Thymus (tissue), 11 donors: ENCODE measurements at regions not wholly inside any gene's neighbourhood (a gene's known extent, or its start where the extent isn't known, plus 50 kb on each side); places are given as distances from the start of the nearest gene placed in this dataset.

Experiments
- DNase-seq, 9 donors: peaks; one replicate each; pipeline ENCODE4 v3.0.0-alpha.2; 2013; ENCODE audit warnings: low spot score in 9 of 9, low read depth in 6 of 9, missing footprints in 1 of 9
- H3K27ac ChIP-seq, 2 donors: one replicate each; pipeline ENCODE4 v1.5.1; 2013; ENCODE audit warnings: control low read depth in 1 of 2, low read depth in 1 of 2, low read length in 1 of 2, mild to moderate bottlenecking in 1 of 2, moderate library complexity in 1 of 2
- H3K27me3 ChIP-seq, 2 donors: one replicate each; pipeline ENCODE4 v1.5.1; 2013; ENCODE audit warnings: low read length in 1 of 2; ENCODE audit not compliant: control insufficient read depth in 2 of 2, insufficient read depth in 1 of 2
- H3K36me3 ChIP-seq, 2 donors: one replicate each; pipeline ENCODE4 v1.5.1; 2013; ENCODE audit warnings: low read length in 1 of 2, mild to moderate bottlenecking in 1 of 2, moderate library complexity in 1 of 2; ENCODE audit not compliant: control insufficient read depth in 2 of 2, insufficient read depth in 2 of 2
- H3K4me1 ChIP-seq, 2 donors: one replicate each; pipeline ENCODE4 v1.5.1; 2013; ENCODE audit warnings: low read length in 2 of 2; ENCODE audit not compliant: control insufficient read depth in 2 of 2, insufficient read depth in 2 of 2
- H3K4me3 ChIP-seq, 2 donors: one replicate each; pipeline ENCODE4 v1.5.1; 2013; ENCODE audit warnings: low read length in 2 of 2, control low read depth in 1 of 2, mild to moderate bottlenecking in 1 of 2
- H3K9me3 ChIP-seq, 2 donors: one replicate each; pipeline ENCODE4 v1.5.1; 2013; ENCODE audit warnings: low read length in 1 of 2, mild to moderate bottlenecking in 1 of 2; ENCODE audit not compliant: control insufficient read depth in 2 of 2, insufficient read depth in 1 of 2
- WGBS: extraction: QIAGEN DNeasy Blood & Tissue Kit; methylation state at CpG from one replicate; pipeline ENCODE4 v1.1.7; 2013; 5-methylcytosine and 5-hydroxymethylcytosine counted together
- donor health status: healthy.

DNA sequence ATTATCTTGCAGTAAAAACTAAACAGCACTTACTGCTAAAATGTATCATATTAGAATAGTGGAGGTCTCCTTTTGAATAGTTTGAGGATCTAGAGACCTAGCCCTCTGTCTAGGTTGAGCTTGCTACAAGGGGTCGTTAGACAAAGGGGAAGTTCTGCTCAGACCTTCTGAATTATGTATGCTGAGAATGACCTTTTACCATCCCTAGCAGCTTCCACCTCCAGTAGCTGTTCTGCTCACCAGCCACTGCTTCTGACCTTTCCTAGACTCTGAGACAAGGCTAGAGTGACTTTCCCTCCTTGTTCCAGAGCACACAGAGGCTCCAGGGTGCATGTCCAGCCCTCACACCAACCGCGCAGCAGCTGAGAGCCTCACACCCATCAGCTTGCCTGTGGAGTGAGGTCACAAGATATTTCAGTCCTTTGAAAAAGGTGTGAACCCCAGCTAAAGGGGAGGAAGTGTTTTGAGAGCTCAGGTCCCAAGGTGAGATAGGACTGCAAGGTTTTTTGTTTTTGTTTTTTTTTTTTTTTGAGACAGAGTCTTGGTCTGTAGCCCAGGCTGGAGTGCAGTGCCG, 289.3 kb upstream of the TNP1 start:
- WGBS: 76% methylated on average over 4 of the region's 4 CpGs
- no peak for DNase-seq
- no peaks in the 10 kb centered on the region for H3K4me1 ChIP-seq

DNA sequence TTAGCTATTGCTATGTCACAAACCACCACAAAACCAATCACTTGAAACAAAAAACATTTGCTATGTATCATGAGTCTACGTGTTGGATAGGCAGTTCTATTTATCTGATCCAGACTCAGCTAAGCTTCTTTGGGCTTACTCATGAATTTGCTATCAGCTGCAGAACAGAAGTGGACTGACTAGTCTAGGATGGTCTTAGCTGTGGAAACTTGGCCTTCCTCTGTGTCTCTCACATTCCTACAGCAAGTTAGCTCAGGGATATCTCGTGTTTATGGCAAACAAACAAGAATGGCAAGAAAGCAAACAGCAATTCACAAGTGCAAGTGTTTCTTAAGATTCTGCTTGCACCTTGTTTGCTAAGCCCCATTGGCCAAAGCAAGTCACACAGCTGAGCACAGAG, 288.0 kb upstream of the TNP1 start:
- H3K27ac ChIP-seq: no peak overlapping the region
- H3K36me3 ChIP-seq: no peaks in the 10 kb centered on the region
- DNase-seq: no peak
- H3K4me3 ChIP-seq: no peak overlapping the region
- no peaks in the 10 kb centered on the region for H3K9me3 ChIP-seq
- no peaks in the 10 kb centered on the region for H3K27me3 ChIP-seq
- 93% methylated on average over 2 of the region's 2 CpGs for WGBS
- no peaks in the 10 kb centered on the region for H3K4me1 ChIP-seq

More for the DNA sequence above, 289.3 kb upstream of the TNP1 start:
- Histone ChIP-seq H3K9me3 (no peaks in the 10 kb centered on the region), H3K4me3 (no peak overlapping the region), H3K27ac (no peak overlapping the region), H3K36me3 (no peaks in the 10 kb centered on the region), H3K27me3 (no peaks in the 10 kb centered on the region)

DNA sequence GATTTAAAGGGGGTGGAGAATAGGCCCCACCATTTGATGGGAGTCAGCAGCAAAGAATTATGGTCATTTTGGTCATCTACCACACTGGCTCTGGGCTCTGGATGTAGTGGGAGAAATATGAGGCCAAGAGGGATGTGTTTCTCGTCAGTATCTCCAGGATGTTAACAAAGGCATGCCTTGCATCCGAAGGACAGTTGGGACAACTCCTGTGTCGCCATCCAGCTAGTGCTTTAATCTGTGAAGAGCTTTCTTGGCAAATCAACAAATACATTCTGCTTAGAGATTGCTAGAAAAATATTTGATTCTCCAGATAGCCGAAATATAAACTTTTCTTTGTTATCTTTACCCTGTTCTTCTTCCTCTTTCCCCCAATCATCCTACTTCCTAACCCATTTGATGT, 287.1 kb upstream of the TNP1 start:
- no peak overlapping the region for H3K27ac ChIP-seq
- 94% methylated on average over 4 of the region's 4 CpGs for WGBS
- H3K4me1 ChIP-seq: no peaks in the 10 kb centered on the region
- H3K27me3 ChIP-seq: no peaks in the 10 kb centered on the region
- H3K36me3 ChIP-seq: no peaks in the 10 kb centered on the region
- H3K9me3 ChIP-seq: no peaks in the 10 kb centered on the region
- no peak for DNase-seq
- H3K4me3 ChIP-seq: no peak overlapping the region

DNA sequence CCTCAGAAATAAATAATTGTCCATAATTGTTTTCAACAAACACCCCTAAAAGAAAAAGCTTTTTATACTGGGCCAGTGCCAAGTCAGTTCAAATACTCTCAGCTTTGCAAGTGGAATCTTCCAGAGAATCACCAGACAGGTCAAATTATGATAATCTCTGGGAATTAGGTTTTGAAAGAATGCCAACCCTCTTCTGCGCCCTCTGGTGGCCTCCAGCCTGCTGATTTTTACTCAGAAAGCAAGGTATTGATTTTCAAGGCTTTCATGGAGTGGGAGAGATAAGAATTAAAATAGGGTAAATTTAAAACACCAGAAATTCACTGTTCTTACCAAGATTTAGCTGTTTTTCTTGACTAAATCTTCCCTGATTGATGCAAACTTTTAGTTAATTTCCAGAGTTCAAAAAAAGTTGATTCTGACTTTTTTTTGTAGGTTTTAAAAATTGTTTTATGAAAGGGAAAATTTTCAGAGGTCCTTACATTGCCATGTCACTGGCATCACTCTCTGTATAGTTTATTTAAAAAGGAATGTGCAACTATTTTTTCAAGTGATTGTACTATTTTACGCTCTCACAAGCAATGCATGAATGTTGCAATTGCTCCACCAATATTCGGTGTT, 282.9 kb upstream of the TNP1 start:
- no peaks in the 10 kb centered on the region for H3K4me1 ChIP-seq
- peaks cover 0 to 4% of the 10 kb centered on the region in 2 donors for H3K9me3 ChIP-seq
- no peaks in the 10 kb centered on the region for H3K27me3 ChIP-seq
- H3K27ac ChIP-seq: no peak overlapping the region
- H3K4me3 ChIP-seq: no peak overlapping the region
- H3K36me3 ChIP-seq: no peaks in the 10 kb centered on the region
- DNase-seq: peak in 3 of 9 donors; percentile 17 to 41 (median 39)
- 91% methylated on average over 3 of the region's 3 CpGs for WGBS

DNA sequence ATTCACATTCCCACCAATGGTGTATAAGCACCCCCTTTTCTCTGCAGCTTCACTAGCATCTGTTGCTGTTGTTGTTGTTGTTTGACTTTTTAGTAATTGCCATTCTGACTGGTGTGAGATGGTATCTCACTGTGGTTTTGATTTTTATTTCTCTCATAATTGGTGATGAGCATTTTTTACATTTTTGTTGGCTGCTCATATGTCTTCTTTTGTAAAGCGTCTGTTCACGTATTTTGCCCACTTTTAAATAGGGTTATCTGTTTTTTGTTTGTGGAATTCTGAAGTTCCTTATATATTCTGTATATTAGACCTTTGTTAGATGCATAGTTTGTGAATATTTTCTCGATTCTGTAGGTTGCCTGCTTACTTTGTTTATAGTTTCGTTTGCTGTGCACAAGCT, 278.4 kb upstream of the TNP1 start:
- H3K9me3 ChIP-seq: peaks cover 0 to 4% of the 10 kb centered on the region in 2 donors

DNA sequence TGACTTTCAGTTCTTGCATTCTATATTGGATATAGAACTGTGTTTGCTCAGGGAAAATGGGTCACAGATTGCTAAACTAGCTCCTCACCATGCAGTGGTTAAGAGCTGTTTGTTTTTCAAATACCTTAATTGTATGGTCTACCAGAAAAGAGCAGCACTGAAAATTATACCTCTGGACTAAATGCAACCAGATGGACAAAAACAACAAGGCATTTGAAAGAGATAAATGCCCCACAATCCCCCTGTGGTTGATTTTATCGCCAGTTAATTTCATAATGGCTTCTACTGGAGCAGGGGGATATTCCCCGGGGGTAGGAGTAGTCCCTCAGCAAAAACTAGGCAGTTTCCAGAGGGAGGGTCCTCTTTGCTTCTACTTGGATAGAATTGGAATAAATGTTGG, 267.9 kb upstream of the TNP1 start:
- Histone ChIP-seq H3K27me3 (no peaks in the 10 kb centered on the region), H3K27ac (no peak overlapping the region), H3K4me1 (no peaks in the 10 kb centered on the region), H3K36me3 (no peaks in the 10 kb centered on the region), H3K9me3 (no peaks in the 10 kb centered on the region), H3K4me3 (no peak overlapping the region)
- 94% methylated on average over 2 of the region's 2 CpGs for WGBS
- DNase-seq: no peak

More for the DNA sequence above, 278.4 kb upstream of the TNP1 start:
- H3K4me3 ChIP-seq: no peak overlapping the region
- H3K27ac ChIP-seq: no peak overlapping the region
- WGBS: 94% methylated on average over 4 of the region's 4 CpGs
- no peaks in the 10 kb centered on the region for H3K27me3 ChIP-seq
- H3K4me1 ChIP-seq: no peaks in the 10 kb centered on the region
- no peak for DNase-seq
- H3K36me3 ChIP-seq: no peaks in the 10 kb centered on the region

DNA sequence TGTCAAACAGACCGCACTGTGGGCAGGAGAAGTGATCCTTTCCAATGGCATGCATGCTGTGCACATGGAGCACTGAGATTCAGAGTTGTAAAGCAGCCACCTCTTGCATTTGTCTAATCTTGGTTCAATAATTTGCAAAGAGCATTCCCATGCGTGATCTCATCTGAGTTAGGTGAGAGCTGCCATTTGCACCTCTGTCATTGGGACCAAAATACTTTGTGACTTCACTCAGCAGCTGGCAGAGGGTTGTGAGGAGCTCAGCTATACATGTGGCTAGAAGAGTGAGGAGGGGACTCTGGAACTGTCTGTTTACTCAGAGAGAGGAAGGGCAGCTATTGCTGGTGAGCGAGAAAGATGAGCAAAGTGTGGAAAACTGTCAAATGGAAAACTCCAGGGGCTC, 265.1 kb upstream of the TNP1 start:
- DNase-seq: no peak
- Histone ChIP-seq H3K4me1 (no peaks in the 10 kb centered on the region), H3K36me3 (no peaks in the 10 kb centered on the region), H3K9me3 (no peaks in the 10 kb centered on the region), H3K27me3 (no peaks in the 10 kb centered on the region), H3K27ac (no peak overlapping the region), H3K4me3 (no peak overlapping the region)
- WGBS: 96% methylated on average over 3 of the region's 3 CpGs

DNA sequence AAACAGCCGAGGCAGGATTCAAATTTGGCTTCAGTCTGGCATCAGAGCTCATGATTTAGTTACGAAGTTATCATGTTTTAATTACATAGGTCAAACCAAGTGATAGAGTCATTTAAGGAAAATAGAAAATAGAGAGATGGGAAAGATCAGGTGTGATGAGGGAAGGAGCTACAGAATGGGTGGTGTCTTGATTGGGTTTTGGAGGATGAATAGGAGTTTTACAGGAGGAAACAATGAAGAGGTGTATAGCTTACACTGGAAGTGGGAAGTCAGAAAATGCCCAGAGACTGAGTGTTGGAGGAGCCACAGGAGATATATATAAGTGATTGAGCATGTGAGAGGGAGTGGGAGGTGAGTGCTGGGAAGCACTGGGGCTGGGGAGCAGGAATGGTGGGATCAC, 264.2 kb upstream of the TNP1 start:
- Histone ChIP-seq H3K36me3 (no peaks in the 10 kb centered on the region), H3K27ac (no peak overlapping the region), H3K27me3 (no peaks in the 10 kb centered on the region), H3K9me3 (no peaks in the 10 kb centered on the region), H3K4me3 (no peak overlapping the region), H3K4me1 (no peaks in the 10 kb centered on the region)
- WGBS: 95% methylated on average over 2 of the region's 2 CpGs
- no peak for DNase-seq

DNA sequence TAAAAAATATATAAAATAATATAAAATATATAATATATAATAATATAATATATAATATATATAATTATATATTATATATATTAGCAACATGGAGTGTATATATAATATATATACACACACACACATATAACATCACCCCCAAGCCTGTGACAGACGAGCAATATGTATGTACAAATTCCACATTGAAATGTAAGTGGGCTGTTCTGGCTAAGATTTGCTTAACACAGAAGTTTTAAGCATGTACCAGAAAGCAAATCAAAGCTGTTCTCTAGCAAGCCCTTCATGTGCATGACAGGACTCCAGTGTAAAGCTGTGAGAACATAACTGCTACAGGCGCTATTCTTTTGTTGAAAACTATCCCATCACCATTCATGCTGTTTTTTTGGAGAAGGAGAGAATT, 261.7 kb upstream of the TNP1 start:
- peak in 1 of 9 donors; percentile 21 for DNase-seq
- Histone ChIP-seq H3K4me3 (no peak overlapping the region), H3K9me3 (no peaks in the 10 kb centered on the region), H3K27ac (no peak overlapping the region), H3K36me3 (no peaks in the 10 kb centered on the region), H3K27me3 (no peaks in the 10 kb centered on the region), H3K4me1 (peaks cover 0 to 3% of the 10 kb centered on the region in 2 donors)
- 99% methylated on average over 2 of the region's 2 CpGs for WGBS
